ENCODE measurements at regions not wholly inside any gene's neighbourhood (a gene's known extent, or its start where the extent isn't known, plus 50 kb on each side); places are given as distances from the start of the nearest gene placed in this dataset.

DNA sequence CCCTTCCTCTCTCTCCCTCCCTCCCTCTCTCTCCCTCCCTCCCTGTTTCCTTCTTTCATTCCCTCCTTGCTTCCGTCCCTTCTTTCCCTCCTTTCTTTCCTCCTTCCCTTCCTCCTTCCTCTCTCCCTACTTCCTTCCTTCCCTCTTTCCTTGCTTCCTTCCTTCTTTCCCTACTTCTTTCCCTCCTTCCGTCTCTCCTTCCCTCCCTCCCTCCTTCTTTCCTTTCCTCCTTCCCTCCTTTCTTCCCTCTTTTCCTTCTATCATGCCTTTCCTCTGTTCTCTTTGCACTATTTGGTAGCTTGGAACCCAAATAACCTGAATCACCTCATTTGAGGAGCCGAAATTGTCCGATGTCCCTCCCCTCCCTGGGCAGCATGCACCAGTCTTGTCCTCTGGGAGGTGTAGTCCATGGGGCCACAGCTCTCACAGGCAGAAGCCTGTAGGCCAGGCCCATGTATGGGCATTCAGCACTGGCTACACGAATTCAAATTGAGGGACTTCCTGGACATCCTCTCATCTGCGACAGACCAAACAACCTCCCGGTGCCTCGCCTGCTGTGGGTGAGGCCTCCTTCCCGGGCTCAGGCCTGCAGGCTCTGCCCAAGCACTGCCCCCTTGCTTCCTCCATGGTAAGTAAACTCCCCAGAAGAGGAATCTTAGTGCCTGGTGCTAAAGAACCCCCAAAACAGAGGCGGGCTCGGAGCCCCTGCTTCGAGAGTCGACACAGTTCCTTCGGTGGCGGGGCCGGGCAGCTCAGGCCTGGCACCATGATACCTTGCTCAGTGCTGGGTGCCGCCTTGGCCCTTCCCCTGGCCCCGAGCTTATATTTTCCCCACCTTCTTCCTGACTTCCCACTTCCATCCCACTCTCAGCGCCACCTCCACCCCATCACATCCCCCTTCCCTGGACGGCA, 454.1 kb upstream of the CADM1 start:
- no peaks in the 10 kb centered on the region for H3K4me1 ChIP-seq
- intact Hi-C loops (cut with DNase I), result no loop called here
- H3K27me3 ChIP-seq, result no peaks in the 10 kb centered on the region
- H3K9me3 ChIP-seq, result no peaks in the 10 kb centered on the region
- no peak for TF ChIP-seq CTCF (IDR thresholded peaks at IDR 0.05)
- no peaks in the 10 kb centered on the region for H3K36me3 ChIP-seq
- H3K27ac ChIP-seq, result no peak overlapping the region
- H3K4me3 ChIP-seq, result no peak overlapping the region
- DNase-seq (ENCODE audit: low spot score in 2 of 2), result no peak

DNA sequence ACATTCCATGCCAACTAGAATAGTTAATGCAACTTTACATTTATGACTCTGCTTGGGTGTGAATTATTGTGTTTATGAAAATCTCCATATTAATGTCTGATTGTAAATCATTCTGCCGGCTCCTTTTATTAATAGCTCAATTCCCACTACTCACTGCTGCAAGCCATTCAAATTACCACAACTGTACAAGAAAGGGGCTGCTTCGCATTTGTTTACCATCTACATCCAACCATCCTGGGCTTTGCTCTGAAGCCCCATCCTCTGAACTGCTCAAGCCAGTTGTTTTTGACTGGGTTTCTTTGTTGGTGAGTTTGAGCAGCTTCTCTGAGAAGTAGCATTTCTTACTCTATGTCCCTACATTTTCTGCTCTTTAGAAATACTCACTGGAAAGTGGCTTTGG, 451.6 kb upstream of the CADM1 start:
- Histone ChIP-seq H3K27ac (no peak overlapping the region), H3K27me3 (no peaks in the 10 kb centered on the region), H3K4me3 (no peak overlapping the region), H3K36me3 (no peaks in the 10 kb centered on the region), H3K9me3 (peaks cover 0 to 7% of the 10 kb centered on the region in 2 donors), H3K4me1 (no peaks in the 10 kb centered on the region)
- no peak for DNase-seq (ENCODE audit: low spot score in 2 of 2)
- intact Hi-C loops (cut with DNase I), result no loop called here
- TF ChIP-seq CTCF (IDR thresholded peaks at IDR 0.05), result no peak

DNA sequence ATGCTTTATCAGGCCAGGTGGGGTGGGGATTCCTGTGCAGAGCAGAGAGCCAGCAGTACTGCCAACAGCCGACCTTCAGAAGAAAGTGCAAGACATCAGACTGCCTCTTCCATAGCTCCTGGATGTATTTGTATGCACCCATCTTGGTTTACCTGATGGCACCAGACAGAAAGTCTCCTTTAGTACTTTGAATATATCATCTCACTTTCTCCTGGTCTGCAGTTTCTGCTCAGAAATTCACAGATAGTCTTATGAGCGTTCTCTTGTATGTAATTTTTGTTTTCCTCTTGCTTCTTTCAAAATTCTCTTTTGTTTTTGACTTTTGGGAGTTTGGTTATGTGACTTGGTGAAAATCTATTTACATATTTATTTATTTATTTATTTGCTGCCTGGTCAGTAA, 446.4 kb upstream of the CADM1 start:
- Histone ChIP-seq H3K9me3 (peaks cover 5 to 12% of the 10 kb centered on the region in 2 donors), H3K4me3 (no peak overlapping the region)
- intact Hi-C loops (cut with DNase I), result no loop called here

GRCh38 chr11:115944596-115944995, 440.4 kb upstream of the CADM1 start:
- TF ChIP-seq CTCF (IDR thresholded peaks at IDR 0.05), result no peak
- peaks cover 0 to 4% of the 10 kb centered on the region in 2 donors for H3K9me3 ChIP-seq
- intact Hi-C loops (cut with DNase I), result no loop called here
- no peak overlapping the region for H3K4me3 ChIP-seq
- no peak overlapping the region for H3K27ac ChIP-seq
- no peaks in the 10 kb centered on the region for H3K27me3 ChIP-seq
- H3K4me1 ChIP-seq, result no peaks in the 10 kb centered on the region
- H3K36me3 ChIP-seq, result no peaks in the 10 kb centered on the region
- no peak for DNase-seq (ENCODE audit: low spot score in 2 of 2)

More for the DNA sequence above, 446.4 kb upstream of the CADM1 start:
- H3K27me3 ChIP-seq, result no peaks in the 10 kb centered on the region
- no peak for TF ChIP-seq CTCF (IDR thresholded peaks at IDR 0.05)
- no peak for DNase-seq (ENCODE audit: low spot score in 2 of 2)
- no peak overlapping the region for H3K27ac ChIP-seq
- H3K36me3 ChIP-seq, result no peaks in the 10 kb centered on the region
- H3K4me1 ChIP-seq, result no peaks in the 10 kb centered on the region

- Histone ChIP-seq H3K4me1 (no peaks in the 10 kb centered on the region), H3K4me3 (no peak overlapping the region), H3K36me3 (no peaks in the 10 kb centered on the region), H3K9me3 (no peaks in the 10 kb centered on the region), H3K27ac (no peak overlapping the region), H3K27me3 (no peaks in the 10 kb centered on the region)
- intact Hi-C loops (cut with DNase I), result no loop called here
- no peak for DNase-seq (ENCODE audit: low spot score in 2 of 2)
- TF ChIP-seq CTCF (IDR thresholded peaks at IDR 0.05), result no peak
These were observed 437.8 kb upstream of the CADM1 start for GRCh38 chr11:115942011-115942410.
